OCI-LY7 (cell line): ENCODE measurements at regions not wholly inside any gene's neighbourhood (a gene's known extent, or its start where the extent isn't known, plus 50 kb on each side); places are given as distances from the start of the nearest gene placed in this dataset.

Source experiments
- EZH2phosphoT487 ChIP-seq: fragments of 200-600 bp; sonication (generic); IDR thresholded peaks from 2 replicates; pipeline ENCODE4 v1.6.1; 2018; ENCODE audit warnings: low read depth, borderline replicate concordance, mild to moderate bottlenecking, mixed run types, antibody characterized with exemption, low read length, moderate library complexity, mixed read lengths
- TF ChIP-seq, protein P1 (sequence below): fragments of 200-600 bp; sonication (generic); conservative IDR thresholded peaks from 2 replicates; pipeline ENCODE4 v1.5.1; 2014; ENCODE audit warnings: mild to moderate bottlenecking, antibody characterized with exemption, low read length, moderate library complexity, mixed read lengths

DNA sequence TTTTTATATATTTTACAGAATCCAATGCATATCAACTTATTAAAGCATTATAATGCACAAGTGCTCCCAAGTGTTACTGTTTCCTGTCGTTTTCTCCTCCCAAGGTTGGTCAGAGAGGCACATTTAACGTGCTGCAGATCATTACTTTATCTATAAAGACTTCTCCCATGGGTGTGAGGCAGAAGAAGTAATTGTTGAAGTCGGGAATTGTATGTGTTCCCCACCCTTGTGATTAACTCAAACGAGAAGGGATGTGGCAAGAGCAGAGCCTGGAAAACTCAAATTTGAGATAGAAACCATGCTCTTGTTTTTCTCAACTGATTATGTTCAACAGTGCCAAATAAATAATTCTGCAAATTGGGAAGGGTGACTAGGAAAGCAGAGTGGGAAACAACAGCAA, 412.5 kb upstream of the ADAMTS5 start:
- TF ChIP-seq, protein P1, sequence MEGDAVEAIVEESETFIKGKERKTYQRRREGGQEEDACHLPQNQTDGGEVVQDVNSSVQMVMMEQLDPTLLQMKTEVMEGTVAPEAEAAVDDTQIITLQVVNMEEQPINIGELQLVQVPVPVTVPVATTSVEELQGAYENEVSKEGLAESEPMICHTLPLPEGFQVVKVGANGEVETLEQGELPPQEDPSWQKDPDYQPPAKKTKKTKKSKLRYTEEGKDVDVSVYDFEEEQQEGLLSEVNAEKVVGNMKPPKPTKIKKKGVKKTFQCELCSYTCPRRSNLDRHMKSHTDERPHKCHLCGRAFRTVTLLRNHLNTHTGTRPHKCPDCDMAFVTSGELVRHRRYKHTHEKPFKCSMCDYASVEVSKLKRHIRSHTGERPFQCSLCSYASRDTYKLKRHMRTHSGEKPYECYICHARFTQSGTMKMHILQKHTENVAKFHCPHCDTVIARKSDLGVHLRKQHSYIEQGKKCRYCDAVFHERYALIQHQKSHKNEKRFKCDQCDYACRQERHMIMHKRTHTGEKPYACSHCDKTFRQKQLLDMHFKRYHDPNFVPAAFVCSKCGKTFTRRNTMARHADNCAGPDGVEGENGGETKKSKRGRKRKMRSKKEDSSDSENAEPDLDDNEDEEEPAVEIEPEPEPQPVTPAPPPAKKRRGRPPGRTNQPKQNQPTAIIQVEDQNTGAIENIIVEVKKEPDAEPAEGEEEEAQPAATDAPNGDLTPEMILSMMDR = no peak
- no peak for TF ChIP-seq EZH2phosphoT487
